Keratinocyte (primary cell): ENCODE measurements at regions not wholly inside any gene's neighbourhood (a gene's known extent, or its start where the extent isn't known, plus 50 kb on each side); places are given as distances from the start of the nearest gene placed in this dataset.
"Not testable (repeated sequence)": the region's sequence is repeated elsewhere in the genome, so short reads cannot be mapped to it uniquely, and the experiment has no call there.

Experiments used
- DNase-seq: peaks from one replicate; pipeline ENCODE4 v3.0.0-alpha.2; 2011; ENCODE audit warnings: low read depth, missing footprints, low spot score
- FAIRE-seq: peaks from 2 replicates; lab custom pipeline; 2011; peaks lifted over from hg19 to GRCh38; lab: Jason Lieb, UNC
- H2AFZ ChIP-seq: 2 replicates; pipeline ENCODE4 v1.6.0; 2012; ENCODE audit warnings: low read length, control low read depth, inconsistent platforms; ENCODE audit not compliant: control insufficient read depth
- H3K27ac ChIP-seq: 2 replicates; pipeline ENCODE4 v1.5.1; 2011; ENCODE audit warnings: low read length; ENCODE audit not compliant: control insufficient read depth, insufficient read depth
- H3K27me3 ChIP-seq: 3 replicates; pipeline ENCODE4 v1.6.0; 2011; ENCODE audit warnings: low read length; ENCODE audit not compliant: control insufficient read depth, insufficient read depth; ENCODE audit errors: extremely low read depth
- H3K36me3 ChIP-seq, 2 experiments: 2 replicates in 1 of 2; 3 replicates in 1 of 2; pipeline ENCODE4 v1.5.1; 2011; ENCODE audit warnings: low read length in 2 of 2, mild to moderate bottlenecking in 1 of 2; ENCODE audit not compliant: control insufficient read depth in 2 of 2, insufficient read depth in 2 of 2; ENCODE audit errors: extremely low read depth in 1 of 2
- H3K4me1 ChIP-seq: 3 replicates; pipeline ENCODE4 v1.5.1; 2011; ENCODE audit warnings: low read length; ENCODE audit not compliant: control insufficient read depth, insufficient read depth; ENCODE audit errors: extremely low read depth
- H3K4me2 ChIP-seq: 3 replicates; pipeline ENCODE4 v1.6.0; 2011; ENCODE audit warnings: low read depth, low read length; ENCODE audit not compliant: control insufficient read depth, insufficient read depth; ENCODE audit errors: extremely low read depth
- H3K4me3 ChIP-seq, 3 experiments: fragments of 200-600 bp in 1 of 3; sonication (generic) in 1 of 3; 2 replicates in 2 of 3; 3 replicates in 1 of 3; pipeline ENCODE4 v1.5.1; 2011 to 2016; ENCODE audit warnings: low read length in 3 of 3, mild to moderate bottlenecking in 3 of 3, control low read depth in 2 of 3, inconsistent platforms in 1 of 3, low read depth in 1 of 3, mixed read lengths in 1 of 3, mixed run types in 1 of 3, moderate library complexity in 1 of 3; ENCODE audit not compliant: control insufficient read depth in 2 of 3, insufficient read depth in 2 of 3; ENCODE audit errors: extremely low read depth in 1 of 3
- H3K79me2 ChIP-seq: 2 replicates; pipeline ENCODE4 v1.6.0; 2012; ENCODE audit warnings: low read length; ENCODE audit not compliant: control insufficient read depth, insufficient read depth
- H3K9ac ChIP-seq: 3 replicates; pipeline ENCODE4 v1.6.0; 2011; ENCODE audit warnings: low read length; ENCODE audit not compliant: control insufficient read depth, insufficient read depth; ENCODE audit errors: extremely low read depth
- H3K9me1 ChIP-seq: 3 replicates; pipeline ENCODE4 v1.6.0; 2011; ENCODE audit warnings: low read length; ENCODE audit not compliant: control insufficient read depth, insufficient read depth; ENCODE audit errors: extremely low read depth
- H3K9me3 ChIP-seq: 2 replicates; pipeline ENCODE4 v1.5.1; 2012; ENCODE audit warnings: low read depth, low read length; ENCODE audit not compliant: control insufficient read depth
- H4K20me1 ChIP-seq: 3 replicates; pipeline ENCODE4 v1.6.0; 2011; ENCODE audit warnings: low read length; ENCODE audit not compliant: control insufficient read depth, insufficient read depth; ENCODE audit errors: extremely low read depth
- EZH2 ChIP-seq: IDR thresholded peaks from one replicate; pipeline ENCODE4 v1.6.1; 2012; ENCODE audit warnings: inconsistent platforms, mild to moderate bottlenecking, low read length, moderate library complexity
- dilution Hi-C: fragments of 300-500 bp; cut with MboI; formaldehyde crosslinking; loops from one replicate; pipeline ENCODE4 v1.7.0; 2020; ENCODE audit warnings: low sequenced_read_pairs; ENCODE audit not compliant: extremely low pct_ligation_motif_present
- TF ChIP-seq, protein P1 (sequence below), 3 experiments: IDR thresholded peaks in 1 of 3; conservative IDR thresholded peaks in 1 of 3; optimal IDR thresholded peaks in 1 of 3; 2 replicates in 2 of 3; 3 replicates in 1 of 3; pipeline versions ENCODE3 to v1.5.1; 2011; ENCODE audit warnings: low read length in 3 of 3, mild to moderate bottlenecking in 3 of 3, moderate library complexity in 2 of 3, control low read depth in 1 of 3, inconsistent platforms in 1 of 3; ENCODE audit not compliant: insufficient read depth in 2 of 3; ENCODE audit errors: extremely low read depth in 1 of 3

DNA sequence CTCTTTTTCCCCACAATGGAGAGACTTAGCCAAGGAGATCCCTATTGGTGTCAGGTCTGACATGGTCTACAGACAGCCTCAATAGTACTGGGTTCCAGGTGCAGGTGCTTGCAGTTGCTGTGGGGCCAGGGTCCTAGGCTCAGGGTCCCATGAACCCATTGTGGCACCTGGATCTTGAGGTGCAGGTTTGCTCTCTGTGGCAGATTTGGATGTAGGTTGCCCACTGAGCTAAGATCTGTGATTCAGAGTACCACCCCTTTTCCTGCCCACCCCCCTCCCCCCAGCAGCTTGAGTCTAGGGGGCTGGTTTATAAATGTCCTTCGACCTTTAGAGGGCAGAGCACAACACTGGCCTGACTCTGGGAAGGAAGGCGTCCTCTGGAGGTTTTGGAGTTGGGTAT, 147.0 kb downstream of the APIP start:
- TF ChIP-seq EZH2, result no peak
- TF ChIP-seq, protein P1, sequence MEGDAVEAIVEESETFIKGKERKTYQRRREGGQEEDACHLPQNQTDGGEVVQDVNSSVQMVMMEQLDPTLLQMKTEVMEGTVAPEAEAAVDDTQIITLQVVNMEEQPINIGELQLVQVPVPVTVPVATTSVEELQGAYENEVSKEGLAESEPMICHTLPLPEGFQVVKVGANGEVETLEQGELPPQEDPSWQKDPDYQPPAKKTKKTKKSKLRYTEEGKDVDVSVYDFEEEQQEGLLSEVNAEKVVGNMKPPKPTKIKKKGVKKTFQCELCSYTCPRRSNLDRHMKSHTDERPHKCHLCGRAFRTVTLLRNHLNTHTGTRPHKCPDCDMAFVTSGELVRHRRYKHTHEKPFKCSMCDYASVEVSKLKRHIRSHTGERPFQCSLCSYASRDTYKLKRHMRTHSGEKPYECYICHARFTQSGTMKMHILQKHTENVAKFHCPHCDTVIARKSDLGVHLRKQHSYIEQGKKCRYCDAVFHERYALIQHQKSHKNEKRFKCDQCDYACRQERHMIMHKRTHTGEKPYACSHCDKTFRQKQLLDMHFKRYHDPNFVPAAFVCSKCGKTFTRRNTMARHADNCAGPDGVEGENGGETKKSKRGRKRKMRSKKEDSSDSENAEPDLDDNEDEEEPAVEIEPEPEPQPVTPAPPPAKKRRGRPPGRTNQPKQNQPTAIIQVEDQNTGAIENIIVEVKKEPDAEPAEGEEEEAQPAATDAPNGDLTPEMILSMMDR (optimal IDR thresholded peaks at IDR 0.05 in 1 of 3, IDR thresholded peaks at IDR 0.05 in 1 of 3, conservative IDR thresholded peaks at IDR 0.05 in 1 of 3; ENCODE audit: extremely low read depth in 1 of 3, insufficient read depth in 2 of 3, low read length in 3 of 3), result no peak
- dilution Hi-C loops, result no loop called here
- FAIRE-seq, result no peak

GRCh38 chr11:34762625-34763024, 141.7 kb downstream of the EHF start:
- H3K79me2 ChIP-seq, H3K27me3 ChIP-seq, H3K9me1 ChIP-seq, H2AFZ ChIP-seq, H3K9me3 ChIP-seq, H4K20me1 ChIP-seq, H3K4me1 ChIP-seq, FAIRE-seq, H3K27ac ChIP-seq, dilution Hi-C loops, H3K36me3 ChIP-seq, H3K4me2 ChIP-seq, DNase-seq, H3K9ac ChIP-seq, H3K4me3 ChIP-seq: not testable (repeated sequence)

More for the DNA sequence above, 147.0 kb downstream of the APIP start:
- no peak overlapping the region for H2AFZ ChIP-seq
- DNase-seq, result no peak
- H3K4me2 ChIP-seq, result no peak overlapping the region
- H3K9me1 ChIP-seq, result no peaks in the 10 kb centered on the region
- no peak overlapping the region for H3K27ac ChIP-seq
- H3K9ac ChIP-seq, result no peak overlapping the region
- no peaks in the 10 kb centered on the region for H3K36me3 ChIP-seq
- no peaks in the 10 kb centered on the region for H3K79me2 ChIP-seq
- no peaks in the 10 kb centered on the region for H3K9me3 ChIP-seq
- H3K4me1 ChIP-seq, result no peaks in the 10 kb centered on the region
- H4K20me1 ChIP-seq, result no peaks in the 10 kb centered on the region
- no peak overlapping the region for H3K4me3 ChIP-seq
- no peaks in the 10 kb centered on the region for H3K27me3 ChIP-seq

GRCh38 chr11:34758262-34758661, 137.4 kb downstream of the EHF start:
- Histone ChIP-seq H4K20me1 (no peaks in the 10 kb centered on the region), H3K9me1 (no peaks in the 10 kb centered on the region), H3K27me3 (no peaks in the 10 kb centered on the region), H3K4me3 (no peak overlapping the region), H3K9ac (no peak overlapping the region), H3K36me3 (no peaks in the 10 kb centered on the region), H3K9me3 (no peaks in the 10 kb centered on the region), H3K4me1 (no peaks in the 10 kb centered on the region), H2AFZ (no peak overlapping the region), H3K79me2 (no peaks in the 10 kb centered on the region), H3K27ac (no peak overlapping the region), H3K4me2 (no peak overlapping the region)
- TF ChIP-seq, protein P1 (optimal IDR thresholded peaks at IDR 0.05 in 1 of 3, IDR thresholded peaks at IDR 0.05 in 1 of 3, conservative IDR thresholded peaks at IDR 0.05 in 1 of 3; ENCODE audit: extremely low read depth in 1 of 3, insufficient read depth in 2 of 3, low read length in 3 of 3), result no peak
- TF ChIP-seq EZH2, result no peak
- FAIRE-seq, result peak; percentile 41
- DNase-seq, result no peak
- dilution Hi-C loops, result no loop called here
